ENCODE measurements at regions not wholly inside any gene's neighbourhood (a gene's known extent, or its start where the extent isn't known, plus 50 kb on each side); places are given as distances from the start of the nearest gene placed in this dataset.

DNA sequence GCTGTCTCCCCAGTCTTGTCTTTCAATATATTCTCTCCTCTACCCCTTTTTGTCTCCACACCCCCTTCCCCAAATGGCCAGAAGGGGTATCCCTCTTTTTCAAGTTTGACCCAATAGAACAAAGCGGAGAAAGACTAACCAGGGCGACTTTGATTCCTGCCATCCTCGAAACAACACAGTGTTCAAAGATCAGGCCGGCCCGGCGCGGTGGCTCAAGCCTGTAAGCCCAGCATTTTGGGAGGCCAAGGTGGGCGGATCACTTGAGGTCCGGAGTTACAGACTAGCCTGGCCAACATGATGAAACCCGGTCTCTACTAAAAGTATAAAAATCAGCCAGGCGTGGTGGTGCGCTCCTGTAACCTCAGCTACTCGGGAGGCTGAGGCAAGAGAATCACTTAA lies 77.0 kb upstream of the IFNAR2 start:
- TF ChIP-seq EZH2 (IDR thresholded peaks at IDR 0.05; ENCODE audit: borderline replicate concordance, low read depth, low read length, severe bottlenecking): no peak
- TF ChIP-seq CTCF (IDR thresholded peaks at IDR 0.05; ENCODE audit: borderline replicate concordance, extremely low read depth, low read length, poor library complexity, severe bottlenecking): no peak

All from DND-41 (cell line).